Activated gamma-delta T cell (primary cell): ENCODE measurements at regions not wholly inside any gene's neighbourhood (a gene's known extent, or its start where the extent isn't known, plus 50 kb on each side); places are given as distances from the start of the nearest gene placed in this dataset.

Source experiments
- DNase-seq: peaks from one replicate; lab custom pipeline; 2025; lab: John Stamatoyannopoulos, UW

DNA sequence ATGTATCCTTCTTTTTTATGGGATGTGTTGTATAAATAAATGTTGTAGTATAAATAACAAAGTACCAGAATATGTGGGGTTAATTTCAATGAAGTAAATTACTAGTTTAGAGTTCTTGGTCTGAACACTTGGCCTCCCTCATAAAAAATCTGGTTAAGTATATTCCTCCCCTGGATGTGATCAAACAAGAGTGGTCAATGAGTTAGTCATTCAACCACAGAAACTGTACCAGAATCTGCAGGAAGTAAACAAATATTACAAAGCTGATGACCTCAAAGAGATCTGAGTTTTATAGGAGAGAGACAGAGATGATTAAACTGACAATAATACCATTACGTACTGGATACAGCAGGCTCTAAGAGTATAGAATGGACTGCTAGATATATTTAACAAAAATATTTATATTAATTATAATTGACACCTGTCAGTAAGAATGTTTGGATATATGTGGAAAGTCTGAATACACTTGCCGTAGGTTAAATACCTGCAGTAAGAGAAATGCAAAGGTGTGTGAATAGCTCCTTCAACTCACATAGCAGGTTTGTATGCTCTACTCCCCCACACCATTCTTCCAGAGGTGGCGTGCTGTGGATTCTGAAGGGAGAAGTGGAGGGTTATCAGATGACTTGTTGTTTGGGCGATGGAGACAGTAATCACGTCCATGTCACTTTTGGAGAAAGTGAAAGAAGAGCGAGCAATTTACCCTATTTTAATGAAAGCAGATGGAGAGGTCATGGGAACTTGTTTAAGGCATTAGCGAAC, 108.3 kb upstream of the LRATD1 start:
- no peak for DNase-seq

DNA sequence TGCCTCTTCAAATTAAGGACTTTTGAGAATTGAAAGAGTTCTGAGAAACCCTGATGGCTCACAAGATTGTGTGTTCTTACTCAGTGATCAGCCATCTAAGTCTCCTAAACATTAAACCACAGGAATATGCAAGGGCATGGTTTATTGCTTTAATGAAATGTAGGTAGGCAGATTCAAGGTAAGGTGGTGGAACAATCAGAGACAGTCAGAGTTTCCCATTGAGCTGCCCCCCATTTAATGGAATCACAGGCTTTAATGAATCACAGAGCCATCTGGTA, 107.8 kb upstream of the LRATD1 start:
- DNase-seq, result no peak

DNA sequence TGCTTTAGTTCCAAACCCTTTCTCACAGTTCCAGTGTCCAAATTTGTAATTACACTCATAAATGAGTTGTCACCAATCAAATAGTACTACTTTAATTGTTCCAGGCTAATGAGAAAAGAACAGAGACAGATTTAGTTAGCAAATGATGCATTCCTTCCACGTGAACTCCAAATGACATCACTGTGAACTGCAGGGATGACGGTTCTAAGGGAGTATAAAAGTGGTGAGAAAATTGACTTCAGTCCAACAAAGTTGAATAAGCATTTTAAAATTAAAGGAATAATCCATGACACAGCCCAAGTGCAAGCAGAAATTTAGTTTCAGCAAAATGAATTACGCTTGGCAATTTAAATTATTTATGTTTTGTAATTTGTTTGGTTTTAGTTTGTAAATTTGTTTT, 102.0 kb upstream of the LRATD1 start:
- DNase-seq, result no peak

DNA sequence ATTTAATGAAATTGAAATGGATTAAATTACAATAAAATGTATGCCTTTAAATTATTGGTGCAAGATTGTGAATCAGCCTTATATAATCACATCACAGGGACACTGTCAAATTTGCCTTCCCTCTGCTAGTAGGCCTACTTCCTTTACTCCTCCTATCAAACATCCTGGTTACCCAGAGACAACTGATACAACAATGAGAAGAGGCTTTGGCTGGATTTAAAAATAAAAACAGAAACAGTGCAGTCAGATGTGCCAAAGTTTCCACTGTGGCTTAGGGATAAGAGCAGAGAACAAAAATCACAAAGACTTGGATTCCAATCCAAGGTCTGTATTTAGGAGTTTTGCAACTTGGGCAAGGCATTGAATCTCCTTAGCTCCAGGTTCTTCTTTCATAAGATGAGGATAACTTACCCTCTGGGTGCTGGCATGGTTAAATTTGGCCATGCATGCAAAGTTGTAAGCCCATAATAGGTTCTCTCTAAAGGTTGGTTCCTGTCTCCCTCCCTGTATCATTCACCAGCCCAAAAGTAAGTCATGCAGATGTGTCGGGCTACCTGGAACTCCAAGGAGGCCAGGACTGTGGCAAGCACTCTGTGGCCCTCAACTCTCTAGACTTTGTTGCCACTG, 99.3 kb upstream of the LRATD1 start:
- no peak for DNase-seq

- DNase-seq, result no peak
These were observed 97.4 kb upstream of the LRATD1 start for GRCh38 chr2:14535156-14535555.

GRCh38 chr2:14536976-14537375, 95.5 kb upstream of the LRATD1 start:
- DNase-seq, result no peak

DNA sequence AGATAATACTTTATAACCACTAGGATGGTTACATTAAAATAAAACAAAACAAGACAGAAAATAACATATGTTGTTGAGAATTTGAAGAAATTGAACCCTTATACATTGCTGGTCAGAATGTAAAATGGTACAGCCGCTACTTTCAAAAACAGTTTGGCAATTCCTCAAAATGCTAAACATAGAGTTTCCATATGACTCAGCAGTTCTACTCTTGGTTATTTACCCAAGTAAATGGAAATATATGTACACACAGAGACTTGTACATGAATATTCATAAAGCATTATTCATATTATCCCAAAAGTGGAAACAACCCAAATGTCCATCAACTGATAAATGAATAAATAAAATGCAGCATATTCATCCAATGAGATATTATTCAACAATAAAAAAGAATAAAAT, 92.5 kb upstream of the LRATD1 start:
- no peak for DNase-seq

GRCh38 chr2:14543284-14543683, 89.2 kb upstream of the LRATD1 start:
- no peak for DNase-seq

DNA sequence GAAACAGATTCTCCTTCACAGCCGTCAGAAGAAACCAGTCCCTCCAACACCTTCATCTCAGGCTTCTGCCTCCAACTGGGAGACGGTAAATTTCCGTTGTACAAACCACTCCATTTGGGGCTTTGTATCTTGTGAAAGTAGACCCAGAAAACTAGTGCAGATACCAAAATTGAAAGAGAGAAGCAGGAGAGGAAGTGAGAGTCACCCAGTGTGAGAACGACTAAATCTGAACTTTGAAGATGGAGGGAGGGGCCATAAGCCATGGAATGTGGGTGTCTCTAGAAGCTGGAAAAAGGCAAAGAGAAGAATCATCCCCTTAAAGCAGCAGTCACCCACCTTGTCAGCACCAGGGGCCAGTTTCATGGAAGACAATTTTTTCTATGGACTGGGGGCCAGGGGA, 88.3 kb upstream of the LRATD1 start:
- no peak for DNase-seq

GRCh38 chr2:14547830-14548229, 84.7 kb upstream of the LRATD1 start:
- DNase-seq, result no peak

DNA sequence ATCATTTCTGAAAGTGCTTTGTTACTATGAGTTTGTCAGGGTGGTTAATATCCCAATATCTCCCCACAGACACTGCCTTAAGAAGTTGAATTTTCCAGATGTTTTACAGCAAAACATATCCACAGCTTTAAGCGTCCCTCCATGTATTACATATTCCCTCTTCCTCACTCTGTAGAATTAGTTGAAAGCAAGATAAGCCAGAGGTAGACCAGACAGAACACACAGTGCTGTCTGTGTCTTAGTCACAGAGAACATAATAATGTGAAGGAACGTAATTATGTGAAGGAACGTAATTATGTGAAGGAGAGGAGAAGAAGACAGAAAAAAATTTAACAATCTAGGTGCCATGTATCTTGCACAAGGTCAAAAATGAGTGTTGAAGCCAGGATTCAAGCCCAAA, 81.9 kb upstream of the LRATD1 start:
- DNase-seq, result no peak

DNA sequence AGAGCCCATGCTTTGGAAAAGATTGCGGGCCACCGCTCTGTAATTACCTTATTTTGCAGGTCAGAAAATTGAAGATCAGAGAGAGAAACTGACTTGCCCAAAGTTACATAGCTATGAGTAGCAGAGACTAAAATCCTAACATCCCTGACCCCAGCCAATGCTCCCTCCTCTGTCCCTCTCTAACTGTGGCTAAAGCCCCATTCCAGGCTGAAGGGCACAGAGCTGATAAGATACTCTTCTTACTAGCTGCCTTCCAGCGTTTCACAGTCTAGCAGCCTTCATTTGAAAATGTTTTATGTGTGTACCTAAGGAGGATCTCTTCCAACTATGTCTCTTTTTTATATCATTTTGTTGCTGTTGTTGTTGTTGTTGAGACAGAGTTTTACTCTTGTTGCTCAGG, 81.4 kb upstream of the LRATD1 start:
- no peak for DNase-seq

- no peak for DNase-seq
These were observed 80.2 kb upstream of the LRATD1 start for GRCh38 chr2:14552286-14552685.

DNA sequence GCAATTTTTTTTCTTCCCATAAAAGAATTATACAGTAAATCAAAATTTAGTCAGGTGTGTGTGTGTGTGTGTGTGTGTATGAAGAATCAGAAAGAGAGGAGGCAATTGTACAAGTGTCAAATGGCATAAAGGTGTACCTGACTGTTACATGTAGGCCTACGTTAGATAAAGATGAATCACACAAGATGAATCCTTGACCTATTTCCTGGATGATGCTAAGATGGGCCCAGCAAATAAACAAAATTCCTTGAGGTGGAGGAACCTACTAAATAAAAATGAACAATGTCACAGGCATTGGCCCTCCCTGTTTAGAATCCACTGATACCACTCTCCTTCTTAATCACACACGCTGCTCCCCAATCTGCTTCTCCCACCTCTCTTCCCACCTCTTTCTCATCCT, 79.7 kb upstream of the LRATD1 start:
- DNase-seq, result no peak

DNA sequence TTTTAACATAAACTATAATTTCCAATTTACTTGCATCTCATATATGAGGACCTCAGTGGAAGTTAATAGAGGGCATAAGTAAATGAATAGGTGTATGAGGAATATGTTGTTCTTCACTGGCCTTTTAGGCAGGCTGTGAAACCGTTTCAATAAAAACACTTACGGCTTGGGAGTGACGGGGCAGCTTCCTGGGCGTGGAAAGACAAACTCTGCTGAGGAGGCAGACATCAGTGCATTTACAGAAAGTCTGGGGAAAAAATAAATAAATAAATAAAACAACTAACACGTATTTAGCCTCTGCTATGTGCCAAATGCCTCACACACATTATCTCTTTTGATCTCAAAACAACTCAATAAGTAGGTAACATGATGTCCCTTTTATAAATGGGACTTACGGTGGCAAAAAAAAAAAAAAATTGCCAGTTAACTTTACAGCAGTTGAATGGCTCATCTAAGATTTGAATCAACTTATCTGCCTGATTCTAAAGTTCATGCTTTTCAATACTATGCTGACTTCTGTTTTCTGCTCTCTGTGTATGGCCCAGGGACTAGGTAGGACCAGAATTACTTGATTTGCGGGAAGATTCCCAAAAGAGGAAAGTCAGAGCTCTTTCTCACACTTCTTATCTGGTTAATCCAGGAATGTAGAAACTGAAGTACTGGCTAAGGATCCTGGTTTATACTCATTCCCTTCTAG, 77.5 kb upstream of the LRATD1 start:
- no peak for DNase-seq

GRCh38 chr2:14557111-14557510, 75.4 kb upstream of the LRATD1 start:
- DNase-seq, result no peak

DNA sequence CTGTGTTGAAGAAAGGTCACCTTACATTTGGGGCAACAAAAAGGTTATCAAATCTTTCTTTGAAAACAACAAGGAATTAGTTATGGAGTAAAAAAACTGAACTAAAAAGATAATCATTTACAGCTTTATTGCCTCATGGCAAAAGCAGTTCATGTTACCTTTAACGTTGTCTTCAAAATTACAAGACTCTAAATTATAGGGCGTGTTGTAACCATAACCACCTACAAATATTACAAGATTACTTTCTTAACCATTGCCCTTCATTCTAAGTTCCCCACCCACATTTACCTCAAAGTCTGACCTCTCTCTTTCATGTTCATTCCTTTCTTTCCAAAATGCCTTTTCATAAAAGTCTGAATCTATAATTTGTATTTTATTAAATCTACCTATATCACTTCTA, 74.6 kb upstream of the LRATD1 start:
- DNase-seq, result no peak

GRCh38 chr2:14558335-14558919, 74.1 kb upstream of the LRATD1 start:
- DNase-seq, result no peak

DNA sequence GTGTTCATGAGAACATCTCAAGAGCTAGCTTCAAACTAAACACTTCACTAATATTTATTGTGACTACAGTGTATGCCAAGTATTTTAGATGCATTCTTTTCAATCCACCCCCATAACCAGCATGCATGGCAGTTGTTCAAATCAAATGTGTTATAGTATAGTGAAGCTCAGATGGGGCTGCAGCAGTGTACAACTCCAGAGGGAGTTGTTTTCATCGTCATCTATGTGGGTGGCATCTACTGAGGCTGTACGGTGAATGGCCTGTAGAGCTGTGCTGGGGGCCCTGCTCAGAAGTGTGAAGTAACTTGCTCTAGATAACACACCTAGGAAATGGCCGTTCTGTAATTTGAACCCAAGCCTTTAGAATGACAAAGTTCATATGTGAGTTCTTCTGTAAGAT, 71.8 kb upstream of the LRATD1 start:
- DNase-seq, result no peak

- DNase-seq, result no peak
These were observed 69.2 kb upstream of the LRATD1 start for GRCh38 chr2:14563324-14563723.

GRCh38 chr2:14565666-14566065, 66.9 kb upstream of the LRATD1 start:
- no peak for DNase-seq

GRCh38 chr2:14567561-14567960, 65.0 kb upstream of the LRATD1 start:
- no peak for DNase-seq

DNA sequence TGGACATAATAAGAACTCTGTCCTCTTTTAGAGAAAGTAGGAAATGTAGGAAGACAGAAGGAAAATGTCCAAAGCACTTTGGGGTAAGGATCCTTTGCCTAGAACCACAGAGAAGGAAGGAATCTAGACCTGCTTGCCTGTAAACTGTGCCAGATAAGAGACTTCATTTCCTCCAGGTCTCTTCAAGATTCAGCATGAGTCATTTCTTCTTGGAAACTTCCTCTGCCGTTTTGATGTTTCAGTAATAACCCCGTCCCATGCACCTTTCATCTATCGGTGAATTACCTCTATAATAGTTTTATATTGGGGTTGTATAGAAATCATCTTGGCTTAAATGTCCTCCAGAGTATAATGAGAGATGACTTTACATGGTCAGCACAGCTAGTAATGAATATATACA, 63.2 kb upstream of the LRATD1 start:
- no peak for DNase-seq
